NCI-H446 treated with DMSO at 0.1 percent for 48 hours (cell line): ENCODE measurements at regions not wholly inside any gene's neighbourhood (a gene's known extent, or its start where the extent isn't known, plus 50 kb on each side); places are given as distances from the start of the nearest gene placed in this dataset.

Experiments used
- DNase-seq: peaks from one replicate; lab custom pipeline; 2025; lab: John Stamatoyannopoulos, UW

DNA sequence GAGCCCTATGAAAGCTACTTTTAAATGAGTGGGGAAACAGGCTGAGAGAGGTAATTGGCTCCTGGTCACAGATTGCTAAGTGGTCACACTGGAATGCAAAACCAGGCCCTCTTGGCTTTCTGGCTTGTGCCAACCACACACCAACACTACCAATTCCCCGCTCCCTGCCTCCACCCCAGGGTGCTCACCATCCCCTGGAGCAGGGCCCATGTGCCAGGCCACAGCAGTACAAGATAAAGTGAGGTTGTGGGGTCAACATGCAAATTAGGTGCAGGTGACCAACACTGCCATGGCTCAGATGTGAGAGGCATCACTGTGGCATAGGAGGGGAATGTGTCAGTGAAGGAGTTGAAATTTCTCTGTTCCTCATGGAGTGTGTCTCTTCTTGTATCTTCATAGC, 312.5 kb downstream of the MYCN start:
- no peak for DNase-seq

DNA sequence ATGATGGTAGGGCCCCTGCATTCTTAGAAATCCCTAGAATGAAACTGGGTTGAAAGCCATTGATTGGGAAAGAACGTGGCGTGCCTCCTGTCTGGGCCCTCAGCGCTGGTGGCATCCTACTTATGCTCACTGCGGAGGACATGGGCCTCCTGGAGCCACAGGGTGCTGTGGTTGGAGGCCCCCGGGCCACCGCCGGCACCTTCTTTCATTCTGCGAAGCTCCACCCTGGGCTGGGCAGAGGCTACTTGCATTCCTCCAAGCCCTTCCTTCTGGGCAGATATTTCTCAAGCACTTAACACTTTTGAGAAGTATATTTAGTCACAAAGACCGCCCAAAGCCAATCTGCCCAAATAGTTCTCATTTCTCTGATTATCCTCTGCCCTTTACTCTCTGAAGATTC, 311.9 kb downstream of the MYCN start:
- DNase-seq: no peak

DNA sequence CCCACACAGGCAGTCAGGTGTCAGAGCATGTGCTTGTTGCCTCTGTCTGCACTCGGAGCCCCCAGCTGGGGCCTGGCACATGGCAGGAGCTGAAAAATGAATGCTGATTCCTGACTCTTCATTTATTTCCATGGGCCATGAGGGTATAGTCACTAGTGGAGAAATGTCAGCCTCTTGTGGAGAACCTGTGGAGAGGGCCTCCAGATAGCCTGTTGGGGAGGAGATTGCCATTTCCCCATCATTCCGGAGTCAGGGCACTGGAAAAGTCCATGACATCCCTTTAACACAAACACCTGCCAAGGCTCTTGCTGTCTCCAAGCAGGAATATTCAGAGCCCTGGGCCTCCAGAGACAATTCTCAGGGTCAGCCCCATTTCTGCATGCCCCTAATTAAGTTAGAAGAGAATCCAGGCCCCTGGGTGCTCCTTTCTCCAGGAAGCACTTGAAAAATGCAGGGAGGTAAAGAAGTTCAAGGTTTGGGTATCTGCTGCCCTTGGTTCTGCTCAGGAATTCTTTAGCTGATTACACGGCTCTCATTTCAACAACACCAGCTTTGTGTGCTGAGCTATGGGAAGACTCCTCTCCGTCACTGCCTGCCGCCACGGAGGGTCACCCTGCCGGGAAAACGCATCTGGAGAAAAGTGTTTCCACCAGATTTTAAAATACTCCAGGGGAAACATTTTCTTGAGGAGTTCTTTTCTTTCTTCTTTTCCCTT, 311.3 kb downstream of the MYCN start:
- no peak for DNase-seq

DNA sequence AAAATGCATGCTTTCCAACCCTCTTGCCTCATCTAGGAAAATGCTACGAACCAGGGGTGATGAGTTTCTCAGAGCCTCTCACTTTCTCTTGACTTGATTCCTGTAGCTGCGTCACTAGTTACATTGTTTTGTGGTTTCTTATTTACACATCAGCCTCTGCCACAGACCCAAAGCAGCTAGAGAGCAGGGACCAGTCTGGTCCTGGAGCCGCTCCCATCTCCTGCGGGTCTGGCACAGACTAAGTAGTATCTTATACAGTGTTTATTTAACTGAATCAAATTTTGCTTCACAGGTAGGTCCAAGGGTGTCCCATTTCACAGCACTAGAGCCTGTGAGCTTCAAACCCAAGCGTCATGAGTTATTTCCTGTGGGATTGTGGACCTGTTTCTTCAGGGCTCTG, 310.5 kb downstream of the MYCN start:
- DNase-seq: no peak

DNA sequence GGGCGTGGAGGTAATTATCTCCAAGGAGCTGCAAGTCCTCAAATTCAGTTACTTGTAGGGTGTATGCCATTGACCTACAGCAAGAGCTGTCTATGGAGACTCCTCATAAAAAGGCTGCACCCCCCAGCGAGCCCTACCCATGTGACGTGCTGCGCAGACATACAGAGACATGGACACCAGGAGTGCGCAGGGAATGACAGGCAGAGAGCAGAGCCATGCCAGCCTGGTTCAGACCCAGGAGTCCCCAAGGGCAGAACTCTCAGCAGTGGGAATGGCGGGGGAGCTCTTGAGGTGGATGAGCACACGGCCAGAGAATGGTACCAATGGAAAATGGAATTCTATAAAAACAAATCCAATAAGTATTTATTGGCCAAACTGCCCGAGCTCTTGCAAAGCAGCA, 310.1 kb downstream of the MYCN start:
- DNase-seq: no peak

DNA sequence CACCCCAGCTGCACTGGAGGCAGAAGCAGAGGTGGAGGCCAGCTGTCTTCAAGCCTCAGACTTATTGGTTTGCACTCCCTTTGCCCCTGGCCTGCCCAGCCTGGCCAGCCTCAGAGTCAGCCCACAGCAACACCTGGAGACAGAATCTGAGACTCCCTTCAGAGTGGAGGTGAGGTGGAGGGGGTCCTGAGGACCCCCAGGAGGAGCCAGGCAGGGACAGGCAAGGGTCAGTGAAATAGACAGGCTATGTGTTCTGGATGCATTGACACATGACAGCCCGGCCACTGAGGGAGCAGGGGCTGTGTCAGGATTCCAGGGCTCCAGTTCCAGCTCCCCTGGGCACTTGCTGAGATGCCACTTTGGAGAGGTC, 309.7 kb downstream of the MYCN start:
- DNase-seq: no peak

DNA sequence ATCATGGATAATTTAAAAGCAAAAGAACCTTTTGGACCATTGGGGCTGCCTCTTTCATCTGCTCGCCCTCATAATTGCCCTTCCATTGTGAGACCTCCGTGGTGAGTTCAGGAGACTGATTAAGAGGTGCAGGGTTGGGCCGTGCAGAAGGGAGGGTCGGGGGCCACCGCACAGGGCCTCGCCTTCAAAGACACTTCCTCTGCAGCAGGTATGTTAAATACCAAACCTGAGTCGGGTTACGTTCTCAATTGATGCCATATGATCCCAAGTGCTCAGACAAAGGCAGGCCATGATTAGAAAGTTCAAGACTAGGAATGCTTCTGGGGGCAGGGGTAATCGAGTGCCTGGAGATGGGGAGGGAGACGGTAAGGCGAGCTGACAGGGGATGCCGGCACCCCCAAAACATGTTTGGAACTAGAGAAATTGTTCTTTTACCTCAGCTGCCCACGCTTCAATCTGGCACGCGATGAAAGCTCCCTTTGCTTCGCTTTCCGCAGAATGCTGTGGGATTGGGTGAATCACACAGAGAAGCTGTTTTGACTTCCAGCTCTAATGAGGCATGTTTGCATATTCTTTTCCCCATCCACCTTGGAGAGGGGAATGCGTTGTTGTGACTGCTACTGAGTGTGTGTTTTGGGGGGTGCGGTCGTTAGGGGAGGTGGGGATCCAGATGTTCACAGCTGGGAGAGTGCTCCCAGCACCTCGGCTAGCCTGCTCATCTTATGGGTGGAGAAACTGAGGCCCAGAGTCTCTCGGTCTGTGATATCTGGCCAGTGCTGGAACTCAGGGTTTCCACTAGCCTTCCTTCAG, 309.1 kb downstream of the MYCN start:
- DNase-seq: no peak

DNA sequence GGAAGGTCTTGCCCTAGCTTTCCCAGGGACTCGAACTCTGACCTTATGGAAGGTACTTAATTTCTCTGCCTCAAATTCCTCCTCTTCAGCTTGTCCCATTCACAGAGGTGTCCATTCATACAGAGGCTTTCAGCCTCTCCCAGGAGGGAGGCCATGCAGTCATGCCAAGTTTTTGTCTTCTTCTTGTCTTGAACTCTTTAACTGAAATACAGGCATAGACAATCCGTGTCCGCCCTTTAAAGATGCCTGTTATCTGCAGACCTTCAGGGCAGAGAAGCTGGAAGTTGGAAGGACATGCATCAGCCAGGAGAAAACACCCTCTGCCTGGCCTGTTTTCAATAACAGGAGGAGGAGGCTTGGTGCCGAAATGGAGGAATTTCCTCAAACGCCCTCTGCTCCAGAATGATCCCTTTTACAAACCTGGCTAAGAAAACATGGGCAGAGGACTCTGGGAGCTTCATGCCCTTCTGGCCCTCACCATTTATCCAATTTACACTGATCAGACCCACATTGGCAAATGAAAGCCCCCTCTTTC, 308.3 kb downstream of the MYCN start:
- no peak for DNase-seq

DNA sequence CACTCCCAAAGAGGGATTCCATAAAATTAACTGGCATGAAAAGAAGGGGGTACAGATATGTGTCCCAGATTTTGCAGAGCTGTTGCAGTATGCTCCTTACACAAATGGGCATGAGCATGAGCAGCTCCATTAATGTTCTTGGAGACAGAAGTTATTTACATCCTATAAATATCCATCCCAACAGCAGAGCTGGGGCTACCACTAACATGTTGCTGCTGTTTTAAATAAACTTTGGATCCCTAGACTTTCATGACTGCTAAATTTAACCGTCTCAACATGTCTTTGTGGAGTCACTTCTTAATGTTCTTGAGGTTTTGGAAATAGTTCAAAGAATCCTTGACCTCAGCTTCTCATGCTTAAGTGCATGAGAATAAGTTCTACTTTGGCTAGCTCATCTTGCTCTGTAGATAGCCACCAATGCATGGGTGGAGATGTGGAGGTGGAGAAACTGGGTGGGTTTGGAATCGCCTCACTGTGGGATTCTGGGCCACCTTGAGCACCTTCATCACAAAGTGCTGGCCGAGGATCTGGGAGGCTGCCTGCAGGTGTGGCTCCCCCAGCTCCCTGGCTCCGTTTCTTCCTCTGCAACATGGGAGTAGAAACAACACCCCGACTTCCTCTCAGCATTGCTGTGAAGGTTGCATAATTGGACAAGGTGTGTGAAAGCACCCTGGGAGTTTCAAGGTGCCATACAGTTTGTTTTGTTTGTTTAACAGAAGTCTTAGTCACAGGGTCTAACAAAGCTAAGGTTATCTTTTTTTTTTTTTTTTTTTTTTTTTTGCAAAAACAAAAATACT, 307.2 kb downstream of the MYCN start:
- no peak for DNase-seq

DNA sequence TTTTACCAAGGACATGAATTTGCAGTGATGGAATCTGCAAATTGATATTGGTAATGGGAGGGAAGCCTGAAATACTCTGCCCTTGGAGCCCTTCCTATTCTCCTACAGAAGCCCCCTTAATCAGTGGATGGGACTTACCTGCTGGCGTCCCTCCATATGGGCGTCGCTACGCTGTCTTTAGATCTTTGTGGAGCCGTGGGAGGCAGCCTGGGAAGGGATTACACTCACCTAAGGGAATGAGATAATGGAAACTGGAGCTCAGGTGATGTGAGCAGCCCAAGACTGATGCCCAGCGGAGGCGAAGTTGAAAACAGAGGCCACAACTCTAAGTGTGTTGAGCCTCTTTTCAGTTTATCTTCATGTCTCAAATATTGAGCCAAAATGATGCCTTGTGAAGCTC, 306.6 kb downstream of the MYCN start:
- DNase-seq: no peak

DNA sequence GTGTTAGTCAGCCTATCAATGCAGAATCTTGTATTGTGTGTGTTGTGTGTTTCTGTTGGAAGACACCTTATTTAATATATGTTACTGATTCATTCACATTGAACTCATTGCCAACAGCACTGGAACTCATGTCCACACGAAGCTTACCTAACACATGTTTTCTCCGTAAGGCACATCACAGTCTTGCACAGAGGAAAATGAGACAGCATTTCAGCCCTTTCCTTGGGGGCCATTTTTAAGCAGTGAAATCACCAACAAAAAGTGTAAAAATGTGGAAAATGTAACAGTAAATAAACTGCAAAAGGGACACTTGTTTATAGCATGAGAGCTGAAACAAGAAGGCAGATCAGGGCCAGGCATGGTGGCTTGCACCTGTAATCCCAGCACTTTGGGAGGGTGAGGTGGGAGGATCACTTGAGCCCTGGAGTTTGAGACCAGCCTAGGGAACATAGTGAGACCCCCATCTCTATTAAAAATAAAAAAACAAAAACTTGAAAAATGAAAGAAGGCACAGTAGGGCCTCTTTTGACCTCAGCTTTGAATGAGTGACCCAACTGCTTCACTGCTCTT, 306.0 kb downstream of the MYCN start:
- DNase-seq: no peak

DNA sequence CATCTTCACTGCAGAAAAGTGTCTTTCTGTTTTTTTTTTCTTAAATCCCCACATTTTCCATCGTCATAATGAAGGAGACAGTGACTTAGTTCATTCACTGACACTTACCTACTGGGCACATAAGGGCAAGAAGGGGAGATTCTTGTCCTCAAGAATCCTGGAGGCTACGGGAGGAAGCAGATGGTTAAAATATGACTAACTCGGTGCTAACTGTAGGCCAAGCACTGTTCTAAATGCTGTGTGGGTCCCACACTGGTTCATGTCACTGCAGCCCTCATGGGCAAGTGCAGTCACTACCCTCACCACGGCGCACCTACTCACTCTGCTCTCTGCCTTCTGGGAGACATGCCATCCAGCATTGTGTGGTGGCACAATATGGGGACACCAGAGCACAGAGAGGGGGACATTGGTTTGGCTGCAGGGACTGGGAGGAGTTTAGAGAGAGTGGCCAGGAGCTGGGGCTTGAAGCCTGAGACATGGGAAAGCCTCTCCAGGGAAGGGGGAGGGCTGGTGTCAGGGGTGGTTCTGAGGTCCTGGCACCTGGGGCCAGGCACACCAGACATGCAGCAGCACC, 305.2 kb downstream of the MYCN start:
- DNase-seq: no peak

DNA sequence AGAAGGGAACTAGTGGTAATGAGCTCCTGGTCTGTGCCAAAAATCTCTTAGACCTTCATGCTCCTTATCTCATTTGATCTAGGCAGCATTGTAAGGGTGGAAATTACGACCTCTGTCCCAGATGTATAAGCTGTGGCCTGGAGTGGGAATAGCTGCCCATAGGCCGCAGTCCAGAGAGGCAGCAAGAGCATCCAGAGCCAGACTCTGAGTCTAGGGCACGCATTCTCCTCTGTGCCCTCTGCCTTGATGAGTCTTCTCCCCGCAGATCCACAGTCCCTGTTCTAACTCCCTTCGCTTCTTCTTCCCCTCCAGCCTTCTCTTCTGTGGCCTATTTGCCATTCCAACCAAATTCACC, 304.6 kb downstream of the MYCN start:
- no peak for DNase-seq

DNA sequence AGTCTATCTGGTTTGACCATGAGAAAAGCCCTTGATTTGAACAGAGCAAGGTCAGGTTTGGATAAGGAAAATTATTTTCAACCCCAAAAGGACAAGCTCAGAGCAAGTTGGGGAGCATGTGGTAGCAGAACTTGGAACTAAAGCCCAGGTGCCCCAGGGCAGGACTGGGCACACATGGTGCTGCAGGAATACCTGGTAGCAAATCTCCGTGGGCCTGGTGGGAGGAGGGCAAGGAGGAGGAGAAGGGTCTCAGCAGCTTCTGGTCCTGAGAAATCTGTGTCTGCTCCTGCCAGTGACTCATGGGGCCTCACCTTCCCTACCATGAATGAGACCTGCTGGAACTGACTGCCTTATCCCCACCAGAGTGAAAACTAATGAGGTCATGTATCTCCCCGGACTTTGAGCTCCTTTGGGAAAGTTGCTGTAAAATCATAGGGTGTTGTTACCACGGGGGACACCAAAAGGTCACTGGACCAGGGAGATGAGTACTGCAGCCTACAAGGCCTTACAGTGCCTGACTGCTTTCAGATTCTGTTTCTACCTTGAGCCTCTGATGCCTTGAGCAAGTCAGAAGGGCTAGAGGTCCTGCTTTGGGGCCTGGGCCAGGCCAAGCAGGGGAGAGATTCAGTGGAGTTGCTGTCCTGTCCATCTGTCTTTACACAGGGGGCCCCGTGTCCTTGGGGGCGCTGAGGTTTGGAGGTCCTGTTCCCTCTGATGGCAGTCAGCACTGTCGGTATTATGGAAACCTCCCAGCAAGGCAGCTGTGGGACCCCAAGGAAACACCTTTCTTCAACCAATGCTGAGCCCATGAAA, 304.0 kb downstream of the MYCN start:
- DNase-seq: no peak

DNA sequence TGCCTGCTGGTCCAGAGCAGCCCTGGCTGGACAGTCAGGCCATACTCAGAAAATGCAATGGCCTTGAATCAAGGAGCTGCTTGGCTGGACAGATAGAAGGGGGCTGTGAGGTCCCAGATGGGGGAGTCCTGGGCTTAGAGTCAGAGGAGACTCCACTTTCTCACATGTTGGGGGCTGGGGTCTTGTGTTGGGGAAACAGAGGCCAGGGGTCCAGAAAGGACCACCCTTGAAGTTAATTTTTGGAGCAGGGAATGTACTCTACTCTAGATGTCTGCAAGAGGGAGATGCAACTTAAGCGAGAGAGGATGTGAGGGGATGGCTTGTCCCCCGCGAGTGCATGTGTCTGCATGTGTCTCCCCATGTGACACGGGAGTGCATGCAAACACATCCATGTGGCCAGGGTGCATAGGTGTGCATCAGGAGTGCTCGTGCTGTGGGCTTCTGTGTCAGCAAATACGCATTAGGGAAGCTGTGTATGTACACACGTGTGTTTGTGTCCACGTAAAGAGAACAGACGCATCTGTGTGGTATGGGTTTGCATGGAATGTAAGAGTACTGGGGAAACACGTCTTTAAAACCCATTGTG, 303.2 kb downstream of the MYCN start:
- DNase-seq: no peak

DNA sequence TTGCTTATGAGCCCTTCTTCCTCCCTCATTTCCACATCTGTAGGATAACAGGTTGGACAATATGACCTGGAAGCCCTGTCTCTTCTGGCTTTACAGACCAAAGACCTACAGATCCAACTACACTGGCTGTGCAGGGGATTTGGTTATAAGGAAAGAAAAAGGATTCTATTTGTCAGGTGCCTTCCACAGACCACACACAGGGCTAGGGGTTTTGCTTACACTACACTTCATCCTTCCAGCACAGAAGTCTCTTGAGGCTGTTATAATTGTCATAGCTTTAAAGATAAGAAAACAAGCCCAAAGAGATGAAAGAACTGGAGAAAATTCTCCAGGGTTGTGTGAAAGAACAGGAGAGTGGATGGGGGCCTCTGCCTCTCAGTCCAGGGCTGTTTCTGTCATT, 302.6 kb downstream of the MYCN start:
- no peak for DNase-seq

DNA sequence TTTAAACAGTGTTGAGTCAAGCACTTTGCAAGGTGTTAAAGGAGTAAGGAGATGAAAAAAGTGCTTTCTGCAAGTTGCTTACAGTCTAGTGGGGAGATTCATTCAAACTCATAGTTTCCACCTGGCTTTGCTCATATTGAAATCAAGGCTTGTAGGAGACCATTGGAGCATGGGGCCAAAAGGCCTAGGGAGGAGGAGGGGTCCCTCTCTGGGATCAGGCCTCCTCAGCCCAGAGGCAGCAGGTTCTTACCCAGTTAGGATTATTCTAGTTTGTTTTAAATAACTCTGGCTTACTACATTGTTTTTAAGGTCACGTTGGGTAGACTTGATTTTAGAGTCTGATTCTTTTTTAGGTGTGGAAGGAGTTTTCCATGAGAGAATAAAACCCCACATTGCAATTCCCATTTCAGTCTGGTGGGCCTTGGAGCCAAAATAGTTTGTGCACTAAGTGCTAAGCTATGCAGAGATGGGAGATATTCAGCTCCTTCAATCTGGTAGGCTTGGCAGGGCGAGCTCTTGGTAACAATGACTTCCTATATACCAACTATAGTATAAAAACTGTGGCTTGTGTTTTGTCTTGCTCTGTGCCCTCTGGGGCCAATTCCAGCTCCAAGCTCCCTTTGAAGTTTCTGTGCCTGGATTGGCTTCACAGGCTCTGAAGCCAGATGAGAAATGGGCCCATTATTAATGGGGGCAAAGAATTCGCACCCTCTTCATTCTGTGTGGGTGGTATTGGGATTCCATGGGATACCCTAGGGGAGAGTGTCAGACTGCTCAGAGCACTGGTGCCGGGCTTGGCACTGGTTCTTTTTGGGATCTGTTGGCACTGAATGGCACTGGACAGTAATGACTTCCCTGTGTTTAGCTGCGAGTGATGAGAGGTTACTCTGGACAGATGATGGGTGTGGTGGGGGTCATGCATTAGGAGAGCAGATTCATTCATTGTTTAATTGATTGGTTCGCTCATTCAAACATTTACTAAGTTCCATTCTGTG, 301.1 kb downstream of the MYCN start:
- DNase-seq: no peak

DNA sequence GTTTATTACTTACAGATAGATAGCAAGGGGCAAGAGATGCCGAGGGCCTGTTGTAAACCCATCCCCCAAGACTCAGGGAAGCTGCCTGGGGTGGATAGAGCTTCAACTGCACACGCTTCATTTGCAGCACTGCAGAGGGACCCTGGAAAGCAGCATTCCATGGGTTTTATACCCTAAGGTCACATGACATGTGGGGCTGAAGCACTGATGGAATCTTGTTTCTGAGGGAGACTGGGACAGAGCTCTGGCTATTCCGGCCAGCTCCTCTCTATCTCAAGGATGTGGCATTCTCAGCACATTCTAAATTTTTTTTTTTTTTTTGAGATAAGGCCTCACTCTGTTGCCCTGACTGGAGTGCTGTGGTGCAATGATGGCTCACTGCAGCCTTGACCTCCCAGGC, 300.1 kb downstream of the MYCN start:
- DNase-seq: no peak

DNA sequence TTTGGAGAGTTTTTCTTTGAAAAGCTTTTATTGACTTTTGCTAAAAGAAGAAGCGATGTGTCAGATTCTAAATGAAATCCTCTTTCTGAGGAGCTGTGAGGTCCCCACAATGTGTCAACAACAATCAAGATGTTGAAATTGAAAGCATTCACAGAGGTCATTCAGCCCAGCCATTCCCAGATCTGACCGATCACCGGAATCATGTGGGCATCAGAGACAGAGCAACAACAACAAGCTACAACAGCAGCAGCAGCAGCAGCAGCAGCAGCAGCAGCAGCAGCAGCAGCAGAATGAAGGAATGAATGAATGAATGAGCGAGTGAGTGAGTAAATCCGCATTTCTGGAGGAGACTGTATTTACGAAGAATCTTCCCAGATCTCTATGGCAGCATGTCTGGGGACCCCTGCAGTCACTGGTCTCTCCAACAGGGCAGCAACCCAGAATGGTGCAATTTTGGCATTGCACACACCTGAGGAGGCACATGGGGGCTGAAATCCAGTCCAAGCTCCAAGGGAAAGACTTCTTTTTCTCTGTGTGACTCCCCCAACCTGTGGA, 299.0 kb downstream of the MYCN start:
- DNase-seq: no peak
